Heart right ventricle (tissue), 16 donors: ENCODE measurements at regions not wholly inside any gene's neighbourhood (a gene's known extent, or its start where the extent isn't known, plus 50 kb on each side); places are given as distances from the start of the nearest gene placed in this dataset.

Experiments
- ATAC-seq, 8 donors: fragments of 200-7000 bp; cut with Tn5 transposase; one replicate each; pipeline ENCODE4 v1.9.1; 2020; ENCODE audit warnings: mild to moderate bottlenecking in 8 of 8, moderate library complexity in 8 of 8, moderate number of reproducible peaks in 1 of 8
- DNase-seq, 2 donors: peaks; one replicate each; pipeline ENCODE4 v3.0.0-alpha.2; 2020
- H3K27ac ChIP-seq, 10 donors: fragments of 200-600 bp; sonication (generic) in 2 of 10; one replicate each; pipeline versions ENCODE4 v1.5.0 to v1.8.0; 2020 to 2022; ENCODE audit warnings: mild to moderate bottlenecking in 3 of 10
- H3K27me3 ChIP-seq, 7 donors: fragments of 200-600 bp; one replicate each; pipeline ENCODE4 v1.8.0; 2021 to 2022; ENCODE audit warnings: mild to moderate bottlenecking in 2 of 7
- H3K36me3 ChIP-seq, 9 donors: fragments of 200-600 bp; sonication (generic) in 1 of 9; one replicate each; pipeline versions ENCODE4 v1.5.0 to v1.8.0; 2020 to 2022; ENCODE audit warnings: mild to moderate bottlenecking in 2 of 9
- H3K4me1 ChIP-seq, 9 donors: fragments of 200-600 bp; sonication (generic) in 1 of 9; one replicate each; pipeline versions ENCODE4 v1.5.0 to v1.8.0; 2020 to 2022; ENCODE audit warnings: mild to moderate bottlenecking in 4 of 9
- H3K4me3 ChIP-seq, 10 donors: fragments of 200-600 bp; sonication (generic) in 2 of 10; one replicate each; pipeline versions ENCODE4 v1.5.0 to v1.8.0; 2020 to 2022; ENCODE audit warnings: mild to moderate bottlenecking in 7 of 10, moderate library complexity in 2 of 10
- H3K9me3 ChIP-seq, 11 donors: fragments of 200-600 bp in 10 of 11; sonication (generic) in 2 of 11; one replicate each; pipeline versions ENCODE4 v1.5.0 to v1.8.0; 2013 to 2022; ENCODE audit warnings: mild to moderate bottlenecking in 2 of 11, control low read depth in 1 of 11, moderate library complexity in 1 of 11
- WGBS, 2 donors: extraction: QIAGEN DNeasy Blood & Tissue Kit; methylation state at CpG; one replicate each; pipeline ENCODE4 v1.1.7; 2013; ENCODE audit warnings: inconsistent platforms in 1 of 2; 5-methylcytosine and 5-hydroxymethylcytosine counted together
- intact Hi-C, 10 donors: fragments of 100-400 bp; cut with DNase I; formaldehyde crosslinking; loops; one replicate each; pipeline versions ENCODE4 v1.11.1 to v1.14.2; 2022
- TF ChIP-seq, protein P1 (sequence below), 9 donors: fragments of 200-600 bp; sonication (generic) in 2 of 9; IDR thresholded peaks; one replicate each; pipeline versions ENCODE4 v1.5.0 to v1.8.0; 2021 to 2022; ENCODE audit warnings: antibody characterized with exemption in 9 of 9, mild to moderate bottlenecking in 5 of 9, moderate library complexity in 1 of 9
- donor health status: Arrhythmogenic right ventricular cardiomyopathy.
- donor health status: ischemic (EF 13 %, LVEDD 7.1; RV severe dilation, severe dysfunction).
- donor health status: healthy with polysubstance abuse.
- donor health status: DM: no; HTN: yes; CAD: no.
- donor health status: DM: no; HTN: no; CAD: no.
- donor health status: ischemic (EF 25% LVEDD 6.9; RV normal size, moderate dysfunction).
- donor health status: ischemic (EF 25% LVEDD 5.7; RV mildly dilated, moderate dysfunction).
- donor health status: healthy.
- donor health status: DM: yes; HTN: yes; CAD: no.
- donor health status: Ischemic cardiomyopathy.
- donor health status: ischemic (EF 35%, LVEDD 5.7; RV mildly dilated, moderate dysfunction).
- donor health status: nonischemic (EF 11% LVEDD 7.7; RV severe dilation, severe dysfunction).
- donor health status: DM: yes; HTN: yes; CAD: no.
- donor health status: PGD.
- donor health status: ischemic (EF 29% LVEDD 5.4; RV normal size, mild dysfunction).
- donor health status: nonischemic (EF 23%, LVEDD 6.1; RV moderate dilation, normal function).

DNA sequence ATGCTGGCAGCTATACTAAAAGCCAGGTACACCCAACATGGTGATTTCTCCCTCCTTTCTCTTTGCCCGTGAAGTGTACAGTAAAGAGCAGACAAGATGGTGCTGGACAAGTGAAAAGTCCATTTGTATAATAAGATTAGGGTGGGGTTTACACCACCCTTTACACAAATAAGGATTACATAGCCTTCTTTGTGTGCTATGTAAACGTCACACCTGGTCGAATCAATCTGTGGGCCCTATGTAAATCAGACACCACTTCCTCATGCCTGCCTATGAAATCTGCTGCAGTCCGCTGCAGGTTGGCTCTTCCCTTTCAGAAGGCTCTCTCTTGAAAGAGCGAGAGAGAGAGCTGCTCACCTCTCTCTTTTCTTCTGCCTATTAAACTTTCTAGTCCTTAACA, 1054.3 kb upstream of the SLC39A10 start:
- Histone ChIP-seq H3K27ac (no peak overlapping the region), H3K4me1 (no peaks in the 10 kb centered on the region), H3K27me3 (no peaks in the 10 kb centered on the region), H3K36me3 (no peaks in the 10 kb centered on the region), H3K9me3 (peaks cover 0 to 44% (median 0%) of the 10 kb centered on the region in 11 donors), H3K4me3 (no peak overlapping the region)
- WGBS, 2 donors: 85 to 89% methylated on average over 5 of the region's 5 CpGs
- intact Hi-C loops: no loop called here
- DNase-seq (no peak), ATAC-seq (no peak)
- TF ChIP-seq, protein P1, sequence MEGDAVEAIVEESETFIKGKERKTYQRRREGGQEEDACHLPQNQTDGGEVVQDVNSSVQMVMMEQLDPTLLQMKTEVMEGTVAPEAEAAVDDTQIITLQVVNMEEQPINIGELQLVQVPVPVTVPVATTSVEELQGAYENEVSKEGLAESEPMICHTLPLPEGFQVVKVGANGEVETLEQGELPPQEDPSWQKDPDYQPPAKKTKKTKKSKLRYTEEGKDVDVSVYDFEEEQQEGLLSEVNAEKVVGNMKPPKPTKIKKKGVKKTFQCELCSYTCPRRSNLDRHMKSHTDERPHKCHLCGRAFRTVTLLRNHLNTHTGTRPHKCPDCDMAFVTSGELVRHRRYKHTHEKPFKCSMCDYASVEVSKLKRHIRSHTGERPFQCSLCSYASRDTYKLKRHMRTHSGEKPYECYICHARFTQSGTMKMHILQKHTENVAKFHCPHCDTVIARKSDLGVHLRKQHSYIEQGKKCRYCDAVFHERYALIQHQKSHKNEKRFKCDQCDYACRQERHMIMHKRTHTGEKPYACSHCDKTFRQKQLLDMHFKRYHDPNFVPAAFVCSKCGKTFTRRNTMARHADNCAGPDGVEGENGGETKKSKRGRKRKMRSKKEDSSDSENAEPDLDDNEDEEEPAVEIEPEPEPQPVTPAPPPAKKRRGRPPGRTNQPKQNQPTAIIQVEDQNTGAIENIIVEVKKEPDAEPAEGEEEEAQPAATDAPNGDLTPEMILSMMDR (IDR thresholded peaks at IDR 0.05): no peak

DNA sequence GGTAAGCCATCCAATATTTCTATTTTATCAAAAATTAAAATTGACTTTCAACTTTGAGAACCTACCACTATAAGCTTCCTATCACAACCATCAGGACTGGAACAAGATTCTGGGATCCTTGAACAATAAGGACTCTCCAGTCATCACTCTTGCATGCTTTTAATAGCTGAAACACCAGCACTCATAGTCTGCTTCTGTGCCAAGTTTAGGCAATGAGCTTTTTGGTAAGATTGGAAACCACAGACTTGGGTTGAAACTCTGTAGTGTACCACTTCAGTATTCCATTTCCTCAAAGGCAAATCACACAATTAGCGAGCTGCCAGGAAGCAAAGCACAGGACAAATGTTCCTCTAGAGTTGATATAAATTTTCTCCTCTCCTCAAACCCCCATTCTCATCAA, 1065.8 kb upstream of the SLC39A10 start:
- DNase-seq (no peak), ATAC-seq (no peak)
- H3K4me1 ChIP-seq: no peaks in the 10 kb centered on the region
- 58 to 71% methylated on average over 1 of the region's 1 CpG for WGBS, 2 donors
- TF ChIP-seq, protein P1 (IDR thresholded peaks at IDR 0.05): no peak
- no peak overlapping the region for H3K27ac ChIP-seq
- peaks cover 0 to 5% (median 0%) of the 10 kb centered on the region in 11 donors for H3K9me3 ChIP-seq
- H3K27me3 ChIP-seq: no peaks in the 10 kb centered on the region
- H3K36me3 ChIP-seq: no peaks in the 10 kb centered on the region
- intact Hi-C loops: no loop called here
- no peak overlapping the region for H3K4me3 ChIP-seq

DNA sequence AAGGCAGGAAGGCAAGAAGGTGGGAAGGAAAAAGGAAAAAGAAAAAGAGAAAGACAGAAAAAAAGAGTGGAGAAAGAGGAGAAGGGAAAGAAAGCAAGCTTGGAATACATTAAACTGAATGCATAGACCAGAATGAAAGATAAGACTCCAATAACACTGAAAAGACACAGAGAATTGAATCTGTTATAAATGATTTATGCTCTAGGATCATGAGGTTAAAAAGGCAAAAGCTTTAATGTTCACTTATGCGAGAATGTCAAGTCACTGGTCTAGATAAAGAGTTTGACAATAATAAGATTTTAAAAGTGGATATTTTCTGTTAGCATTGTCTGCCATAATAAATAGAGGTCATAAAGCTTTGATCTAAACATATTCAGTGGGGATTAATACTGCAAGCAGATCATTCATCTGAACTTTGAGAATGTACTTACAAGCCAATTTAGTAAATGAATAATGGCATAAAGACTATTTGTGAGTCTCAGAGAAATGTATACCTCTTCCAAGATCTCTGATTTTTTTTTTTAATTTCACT, 1069.2 kb upstream of the SLC39A10 start:
- Histone ChIP-seq H3K36me3 (no peaks in the 10 kb centered on the region), H3K4me1 (no peaks in the 10 kb centered on the region), H3K9me3 (peaks cover 0 to 13% (median 0%) of the 10 kb centered on the region in 11 donors), H3K4me3 (no peak overlapping the region), H3K27ac (no peak overlapping the region), H3K27me3 (no peaks in the 10 kb centered on the region)
- 76 to 83% methylated on average over 1 of the region's 1 CpG for WGBS, 2 donors
- DNase-seq (no peak), ATAC-seq (no peak)
- TF ChIP-seq, protein P1 (IDR thresholded peaks at IDR 0.05): no peak
- intact Hi-C loops: no loop called here

DNA sequence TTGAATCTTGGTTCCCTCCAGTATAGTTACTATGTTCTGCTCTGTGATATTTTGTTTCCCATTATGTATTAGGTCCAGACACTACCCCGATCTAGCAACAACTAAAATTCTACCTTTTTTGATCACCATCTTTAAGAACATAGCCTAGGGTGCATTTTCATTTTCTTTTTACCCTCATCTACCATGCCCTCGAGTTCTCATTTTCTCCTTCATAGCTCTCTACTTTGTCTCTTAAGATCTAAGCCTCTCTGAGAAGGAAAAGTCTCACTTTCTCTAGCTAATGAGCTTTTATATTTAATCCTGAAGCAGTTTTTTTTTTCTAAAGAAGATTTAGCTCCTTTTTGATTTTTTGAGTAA, 1089.4 kb upstream of the SLC39A10 start:
- H3K9me3 ChIP-seq: no peaks in the 10 kb centered on the region
- no peaks in the 10 kb centered on the region for H3K4me1 ChIP-seq
- no peaks in the 10 kb centered on the region for H3K36me3 ChIP-seq
- TF ChIP-seq, protein P1 (IDR thresholded peaks at IDR 0.05): no peak
- H3K4me3 ChIP-seq: no peak overlapping the region
- ATAC-seq (no peak), DNase-seq (no peak)
- H3K27ac ChIP-seq: no peak overlapping the region
- intact Hi-C loops: no loop called here
- 68 to 78% methylated on average over 2 of the region's 2 CpGs for WGBS, 2 donors
- H3K27me3 ChIP-seq: no peaks in the 10 kb centered on the region
